ENCODE measurements at regions not wholly inside any gene's neighbourhood (a gene's known extent, or its start where the extent isn't known, plus 50 kb on each side); places are given as distances from the start of the nearest gene placed in this dataset.
A peak's percentile ranks its signal among the peaks of the same experiment; 100 is the strongest.
"Not testable (repeated sequence)": the region's sequence is repeated elsewhere in the genome, so short reads cannot be mapped to it uniquely, and the experiment has no call there.

GRCh38 chr10:77740396-77740795, 102.8 kb upstream of the KCNMA1 start:
- DNase-seq, result not testable (repeated sequence)

- no peak for DNase-seq
These were observed 101.0 kb upstream of the KCNMA1 start for GRCh38 chr10:77738496-77739158.

GRCh38 chr10:77737608-77738007, 100.0 kb upstream of the KCNMA1 start:
- no peak for DNase-seq

- DNase-seq, result not testable (repeated sequence)
These were observed 97.5 kb upstream of the KCNMA1 start for GRCh38 chr10:77735136-77735535.

- DNase-seq, result no peak
These were observed 94.8 kb upstream of the KCNMA1 start for GRCh38 chr10:77732213-77733003.

GRCh38 chr10:77727481-77727880, 89.9 kb upstream of the KCNMA1 start:
- DNase-seq, result no peak

GRCh38 chr10:77726732-77727131, 89.1 kb upstream of the KCNMA1 start:
- DNase-seq, result no peak

GRCh38 chr10:77726301-77726700, 88.7 kb upstream of the KCNMA1 start:
- DNase-seq, result no peak

- no peak for DNase-seq
These were observed 87.2 kb upstream of the KCNMA1 start for GRCh38 chr10:77724820-77725219.

- no peak for DNase-seq
These were observed 85.8 kb upstream of the KCNMA1 start for GRCh38 chr10:77723376-77723775.

- not testable (repeated sequence) for DNase-seq
These were observed 85.3 kb upstream of the KCNMA1 start for GRCh38 chr10:77722956-77723355.

- DNase-seq, result no peak
These were observed 84.2 kb upstream of the KCNMA1 start for GRCh38 chr10:77721815-77722214.

GRCh38 chr10:77718957-77719356, 81.3 kb upstream of the KCNMA1 start:
- no peak for DNase-seq

- not testable (repeated sequence) for DNase-seq
These were observed 80.7 kb upstream of the KCNMA1 start for GRCh38 chr10:77718312-77718711.

- no peak for DNase-seq
These were observed 79.7 kb upstream of the KCNMA1 start for GRCh38 chr10:77717336-77717735.

- no peak for DNase-seq
These were observed 79.1 kb upstream of the KCNMA1 start for GRCh38 chr10:77716458-77717317.

- DNase-seq, result no peak
These were observed 77.9 kb upstream of the KCNMA1 start for GRCh38 chr10:77715536-77715935.

GRCh38 chr10:77715088-77715487, 77.5 kb upstream of the KCNMA1 start:
- peak; percentile 36 for DNase-seq

GRCh38 chr10:77713521-77714280, 76.1 kb upstream of the KCNMA1 start:
- DNase-seq, result no peak

- no peak for DNase-seq
These were observed 74.6 kb upstream of the KCNMA1 start for GRCh38 chr10:77712207-77712606.

GRCh38 chr10:77711683-77712049, 74.1 kb upstream of the KCNMA1 start:
- DNase-seq, result no peak

GRCh38 chr10:77710759-77711682, 73.4 kb upstream of the KCNMA1 start:
- peak; percentile 91 for DNase-seq

All from stimulated activated CD8-positive, alpha-beta memory T cell treated with anti-CD3 and anti-CD28 coated beads, Interleukin-4, amount 100 ng/mL, for 48 hours (primary cell).